ENCODE measurements at regions not wholly inside any gene's neighbourhood (a gene's known extent, or its start where the extent isn't known, plus 50 kb on each side); places are given as distances from the start of the nearest gene placed in this dataset.

- peak; percentile 82 for ATAC-seq (replicated peaks)
- Mint-ChIP-seq H3K4me3 (peak overlapping the region; percentile 61), H3K36me3 (ENCODE audit: low read depth) (no peaks in the 10 kb centered on the region), H3K9me3 (no peaks in the 10 kb centered on the region), H3K4me1 (peaks cover 19% of the 10 kb centered on the region), H3K27me3 (no peaks in the 10 kb centered on the region), H3K27ac (peak overlapping the region; percentile 78)
These were observed 64.0 kb upstream of the ZNF281 start for GRCh38 chr1:200473698-200474371.

GRCh38 chr1:200471739-200472138 lies 61.9 kb upstream of the ZNF281 start:
- Mint-ChIP-seq H3K36me3 (ENCODE audit: low read depth) (no peaks in the 10 kb centered on the region), H3K27ac (peak overlapping the region; percentile 78), H3K4me1 (peaks cover 15% of the 10 kb centered on the region), H3K9me3 (no peaks in the 10 kb centered on the region), H3K4me3 (peak overlapping the region; percentile 61), H3K27me3 (no peaks in the 10 kb centered on the region)
- ATAC-seq (replicated peaks), result peak; percentile 45

- Mint-ChIP-seq H3K36me3 (ENCODE audit: low read depth) (no peaks in the 10 kb centered on the region), H3K27ac (no peak overlapping the region), H3K4me1 (peaks cover 8% of the 10 kb centered on the region), H3K9me3 (no peaks in the 10 kb centered on the region), H3K4me3 (no peak overlapping the region), H3K27me3 (no peaks in the 10 kb centered on the region)
- no peak for ATAC-seq (replicated peaks)
These were observed 58.6 kb upstream of the ZNF281 start for GRCh38 chr1:200468264-200469001.

- Mint-ChIP-seq H3K9me3 (no peaks in the 10 kb centered on the region), H3K36me3 (ENCODE audit: low read depth) (no peaks in the 10 kb centered on the region), H3K27ac (no peak overlapping the region), H3K4me3 (no peak overlapping the region), H3K4me1 (no peaks in the 10 kb centered on the region), H3K27me3 (no peaks in the 10 kb centered on the region)
- ATAC-seq (replicated peaks), result no peak
These were observed 55.1 kb upstream of the ZNF281 start for GRCh38 chr1:200464784-200465400.
